ENCODE measurements at regions not wholly inside any gene's neighbourhood (a gene's known extent, or its start where the extent isn't known, plus 50 kb on each side); places are given as distances from the start of the nearest gene placed in this dataset.
"Not testable (repeated sequence)": the region's sequence is repeated elsewhere in the genome, so short reads cannot be mapped to it uniquely, and the experiment has no call there.

- TF ChIP-seq SIN3A (IDR thresholded peaks at IDR 0.05; ENCODE audit: low read depth); CTCF (IDR thresholded peaks at IDR 0.05 in 2 of 3, conservative IDR thresholded peaks at IDR 0.05 in 1 of 3; ENCODE audit: borderline replicate concordance in 1 of 3, insufficient read depth in 1 of 3, low read depth in 2 of 3, low read length in 2 of 3); POLR2A (IDR thresholded peaks at IDR 0.05; ENCODE audit: borderline replicate concordance, extremely low read depth, insufficient read depth, insufficient read length); JUND (IDR thresholded peaks at IDR 0.05); MAX (IDR thresholded peaks at IDR 0.05); REST (IDR thresholded peaks at IDR 0.05; ENCODE audit: low read depth); EZH2phosphoT487 (IDR thresholded peaks at IDR 0.05; ENCODE audit: borderline replicate concordance); ATF3 (IDR thresholded peaks at IDR 0.05); RAD21 (IDR thresholded peaks at IDR 0.05; ENCODE audit: low read depth); ELF1 (IDR thresholded peaks at IDR 0.05; ENCODE audit: borderline replicate concordance, low read depth); POLR2AphosphoS5 (IDR thresholded peaks at IDR 0.05; ENCODE audit: low read depth, low read length); EZH2 (IDR thresholded peaks at IDR 0.05): not testable (repeated sequence)
Measured at GRCh38 chr16:35603371-35603770, 2144.0 kb downstream of the TP53TG3F start.

Measured in HCT116 (cell line).